ENCODE measurements at regions not wholly inside any gene's neighbourhood (a gene's known extent, or its start where the extent isn't known, plus 50 kb on each side); places are given as distances from the start of the nearest gene placed in this dataset.

DNA sequence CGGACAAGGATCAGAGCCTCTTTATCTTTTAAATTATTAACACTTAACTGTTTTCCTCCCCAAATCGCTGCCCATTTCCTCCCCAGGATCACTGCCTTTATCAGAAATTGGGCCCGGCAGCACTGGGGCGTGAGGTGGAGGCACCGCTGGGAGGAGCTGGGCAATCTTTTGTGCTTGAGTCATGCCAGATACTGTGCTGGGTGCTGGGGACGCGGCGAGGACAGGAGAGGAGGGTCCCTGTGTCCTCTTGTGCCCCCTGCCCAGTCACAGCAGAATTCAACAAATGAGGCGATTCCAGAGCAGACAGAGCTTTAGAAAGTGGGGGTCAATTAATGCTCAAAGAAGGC, 347.8 kb downstream of the ZNF536 start:
- TF ChIP-seq, protein P1, sequence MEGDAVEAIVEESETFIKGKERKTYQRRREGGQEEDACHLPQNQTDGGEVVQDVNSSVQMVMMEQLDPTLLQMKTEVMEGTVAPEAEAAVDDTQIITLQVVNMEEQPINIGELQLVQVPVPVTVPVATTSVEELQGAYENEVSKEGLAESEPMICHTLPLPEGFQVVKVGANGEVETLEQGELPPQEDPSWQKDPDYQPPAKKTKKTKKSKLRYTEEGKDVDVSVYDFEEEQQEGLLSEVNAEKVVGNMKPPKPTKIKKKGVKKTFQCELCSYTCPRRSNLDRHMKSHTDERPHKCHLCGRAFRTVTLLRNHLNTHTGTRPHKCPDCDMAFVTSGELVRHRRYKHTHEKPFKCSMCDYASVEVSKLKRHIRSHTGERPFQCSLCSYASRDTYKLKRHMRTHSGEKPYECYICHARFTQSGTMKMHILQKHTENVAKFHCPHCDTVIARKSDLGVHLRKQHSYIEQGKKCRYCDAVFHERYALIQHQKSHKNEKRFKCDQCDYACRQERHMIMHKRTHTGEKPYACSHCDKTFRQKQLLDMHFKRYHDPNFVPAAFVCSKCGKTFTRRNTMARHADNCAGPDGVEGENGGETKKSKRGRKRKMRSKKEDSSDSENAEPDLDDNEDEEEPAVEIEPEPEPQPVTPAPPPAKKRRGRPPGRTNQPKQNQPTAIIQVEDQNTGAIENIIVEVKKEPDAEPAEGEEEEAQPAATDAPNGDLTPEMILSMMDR (conservative IDR thresholded peaks at IDR 0.05; ENCODE audit: low read depth, low read length), result no peak
- no peak for DNase-seq (ENCODE audit: low read depth)
- peak overlapping the region; percentile 22 for H3K4me3 ChIP-seq (ENCODE audit: low read length)

DNA sequence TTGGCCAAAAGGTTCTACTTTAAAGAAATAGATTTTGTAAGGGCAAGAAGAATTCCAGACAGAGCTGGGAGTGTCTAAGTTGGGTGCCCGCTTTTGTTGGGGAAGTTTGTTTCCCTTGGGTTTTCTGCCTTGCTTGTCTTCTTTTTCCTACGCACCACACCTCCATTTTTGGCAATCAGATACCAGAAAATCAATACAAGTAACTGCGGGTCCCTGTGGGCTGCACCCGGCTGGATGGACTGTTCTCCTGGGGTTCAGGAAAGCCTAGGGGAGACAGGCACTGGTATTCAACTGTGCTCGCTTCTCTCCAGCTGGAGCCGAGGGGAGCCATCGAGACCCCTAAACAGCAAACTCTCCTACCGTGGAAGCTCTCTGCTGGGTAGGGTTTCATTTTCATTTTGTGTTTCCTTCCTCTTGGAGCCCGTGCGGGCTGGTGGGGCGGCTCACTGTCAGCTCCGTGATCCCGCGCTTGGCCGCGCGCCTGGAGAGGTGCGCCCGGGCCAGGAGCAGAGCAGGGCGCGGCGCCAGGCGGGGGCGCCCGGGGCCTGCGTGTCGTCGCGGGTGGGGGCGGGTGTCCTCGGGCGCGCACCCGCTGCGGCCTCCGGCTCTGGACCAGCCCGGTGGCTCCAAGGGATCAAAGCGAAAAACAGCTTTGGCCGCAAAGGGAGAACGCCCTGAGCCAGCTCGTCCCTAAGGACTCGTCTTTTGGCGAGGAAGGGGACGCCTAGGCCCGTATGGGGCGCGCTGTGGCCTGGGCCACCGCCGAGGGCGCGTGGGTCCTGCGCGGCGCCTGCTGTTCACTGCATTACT, 347.2 kb downstream of the ZNF536 start:
- TF ChIP-seq, protein P1 (conservative IDR thresholded peaks at IDR 0.05; ENCODE audit: low read depth, low read length), result no peak
- no peak for DNase-seq (ENCODE audit: low read depth)
- peak overlapping the region; percentile 22 for H3K4me3 ChIP-seq (ENCODE audit: low read length)

DNA sequence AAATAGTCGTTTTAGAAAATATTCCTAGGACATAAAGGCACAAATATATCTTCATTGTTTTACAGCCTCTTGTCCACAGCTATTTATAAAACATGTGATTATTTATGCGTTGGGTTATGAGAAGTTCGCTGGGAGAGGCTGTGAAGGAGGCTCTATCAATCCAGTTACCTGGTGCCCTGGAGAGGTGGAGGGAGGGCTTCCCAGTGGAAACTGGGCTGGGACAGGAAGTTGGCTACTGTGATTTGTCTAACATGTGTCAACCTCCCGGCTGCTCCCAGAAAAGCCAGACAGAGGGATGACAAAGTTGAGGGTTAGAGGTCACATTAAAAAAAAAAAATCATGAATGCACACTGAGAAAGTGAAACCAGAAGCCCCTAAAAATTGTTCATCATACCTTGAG, 346.5 kb downstream of the ZNF536 start:
- TF ChIP-seq, protein P1 (conservative IDR thresholded peaks at IDR 0.05; ENCODE audit: low read depth, low read length), result no peak
- no peak overlapping the region for H3K4me3 ChIP-seq (ENCODE audit: low read length)
- no peak for DNase-seq (ENCODE audit: low read depth)

DNA sequence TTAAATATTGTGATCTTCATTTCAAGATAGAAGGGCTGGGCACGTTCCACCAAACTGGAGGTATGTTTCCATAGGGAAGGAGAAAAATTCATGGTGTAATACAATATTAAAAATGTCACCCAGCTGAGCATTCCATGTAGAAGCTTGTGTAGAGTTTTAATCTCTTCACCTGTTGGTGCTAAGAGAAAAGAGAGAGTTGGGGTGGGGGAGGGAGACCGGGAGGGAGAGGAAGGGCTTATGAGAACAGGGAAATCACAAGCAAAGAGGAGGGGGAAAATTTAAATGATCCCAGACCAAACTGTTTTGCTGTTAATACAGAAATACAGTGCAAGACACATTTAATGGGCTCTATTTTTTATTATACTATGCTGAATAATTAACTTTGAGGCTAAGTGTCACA, 345.8 kb downstream of the ZNF536 start:
- no peak for DNase-seq (ENCODE audit: low read depth)
- H3K4me3 ChIP-seq (ENCODE audit: low read length), result no peak overlapping the region
- TF ChIP-seq, protein P1 (conservative IDR thresholded peaks at IDR 0.05; ENCODE audit: low read depth, low read length), result no peak

DNA sequence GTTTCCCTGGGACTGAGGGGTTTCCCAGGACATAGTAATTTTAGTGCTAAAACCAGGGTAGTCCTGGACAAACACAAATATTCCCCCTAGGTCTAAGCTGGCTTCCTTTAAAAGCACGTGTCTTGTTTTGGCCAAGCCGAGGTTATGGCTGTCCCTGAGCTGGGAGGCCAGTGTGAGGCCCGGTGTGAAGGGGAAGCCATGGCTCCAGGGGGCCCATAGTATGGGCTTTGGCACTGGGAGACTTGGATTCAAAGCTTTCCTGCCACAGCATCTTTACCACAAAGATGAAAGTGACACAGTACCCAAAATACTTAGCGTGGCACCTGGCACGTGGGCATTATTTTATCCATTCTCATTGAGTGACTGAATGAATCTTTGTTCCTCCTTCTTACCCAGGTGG, 345.2 kb downstream of the ZNF536 start:
- DNase-seq (ENCODE audit: low read depth), result no peak
- TF ChIP-seq, protein P1 (conservative IDR thresholded peaks at IDR 0.05; ENCODE audit: low read depth, low read length), result no peak
- no peak overlapping the region for H3K4me3 ChIP-seq (ENCODE audit: low read length)

DNA sequence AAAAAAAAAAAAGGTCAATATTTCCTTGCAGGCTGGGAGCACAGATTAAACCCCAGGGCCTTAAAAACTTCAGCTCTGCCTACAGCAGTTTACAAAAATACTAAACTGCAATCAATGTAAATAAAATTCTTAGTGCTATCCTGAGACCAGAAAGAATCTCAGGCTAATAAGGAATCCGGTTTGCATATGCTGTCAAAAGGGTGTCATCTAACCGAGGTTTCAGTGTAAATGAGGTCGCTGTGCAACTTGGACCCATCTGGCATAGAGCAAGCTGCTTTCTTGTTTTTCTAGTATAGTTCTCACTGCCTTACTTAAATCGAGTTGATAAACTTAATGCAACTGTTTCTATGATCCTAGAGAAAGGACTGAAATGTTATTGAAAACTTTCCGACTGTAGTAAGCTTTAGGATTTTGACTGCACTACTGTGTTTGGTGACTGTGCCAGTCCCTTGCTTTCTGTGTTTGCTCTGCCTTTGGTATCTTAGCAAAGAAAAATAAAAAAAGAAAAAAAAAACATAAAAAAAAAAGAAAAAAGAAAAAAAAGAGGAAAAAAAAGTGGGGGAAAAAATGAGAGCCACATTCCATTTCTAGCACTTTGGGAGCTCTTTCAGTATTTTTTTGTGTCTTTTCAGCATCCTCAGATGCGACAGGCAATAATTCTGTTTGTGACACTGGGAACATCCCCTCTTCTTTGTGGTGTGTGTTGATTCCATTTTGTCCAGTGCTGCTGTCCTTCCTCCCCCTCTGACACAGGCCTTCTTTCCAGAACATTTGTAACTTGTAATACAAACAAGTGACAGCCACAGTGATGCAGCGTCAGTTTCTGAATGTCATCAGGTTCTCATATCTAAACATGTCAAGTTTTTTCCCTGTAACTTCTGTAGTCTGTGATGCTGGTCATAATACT, 340.5 kb downstream of the ZNF536 start:
- H3K4me3 ChIP-seq (ENCODE audit: low read length), result no peak overlapping the region
- TF ChIP-seq, protein P1 (conservative IDR thresholded peaks at IDR 0.05; ENCODE audit: low read depth, low read length), result no peak
- DNase-seq (ENCODE audit: low read depth), result no peak
